ENCODE measurements at regions not wholly inside any gene's neighbourhood (a gene's known extent, or its start where the extent isn't known, plus 50 kb on each side); places are given as distances from the start of the nearest gene placed in this dataset.

DNA sequence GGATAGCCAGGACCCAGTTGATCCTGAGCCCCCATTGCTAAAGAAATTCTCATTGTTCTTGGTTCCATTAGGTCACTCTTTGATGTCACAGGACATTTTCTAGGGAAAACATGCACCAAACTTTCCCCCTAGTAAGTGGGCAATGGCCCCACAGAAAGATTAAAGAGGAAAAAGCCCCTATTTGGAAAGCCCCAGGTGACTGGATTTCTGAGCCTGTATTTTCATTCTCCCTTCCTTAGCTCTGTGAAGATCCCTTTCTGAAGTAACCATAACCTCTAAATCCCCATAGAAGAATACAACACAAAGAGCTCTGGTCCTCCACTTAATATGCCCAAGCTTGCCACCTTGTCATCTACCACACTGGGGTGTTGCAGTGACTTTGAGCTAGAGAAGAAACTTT, 232.3 kb upstream of the FGGY start:
- Histone ChIP-seq H3K9me3 (no peaks in the 10 kb centered on the region), H3K36me3 (no peaks in the 10 kb centered on the region), H3K4me1 (peaks cover 6 to 31% (median 14%) of the 10 kb centered on the region in 6 donors), H3K27me3 (replicated peaks in 1 of 7) (no peaks in the 10 kb centered on the region), H3K4me3 (no peak overlapping the region), H3K27ac (no peak overlapping the region)
- no peak for DNase-seq
- TF ChIP-seq POLR2AphosphoS5 (IDR thresholded peaks at IDR 0.05) (no peak), POLR2A (IDR thresholded peaks at IDR 0.05) (no peak)
- TF ChIP-seq, protein P1, sequence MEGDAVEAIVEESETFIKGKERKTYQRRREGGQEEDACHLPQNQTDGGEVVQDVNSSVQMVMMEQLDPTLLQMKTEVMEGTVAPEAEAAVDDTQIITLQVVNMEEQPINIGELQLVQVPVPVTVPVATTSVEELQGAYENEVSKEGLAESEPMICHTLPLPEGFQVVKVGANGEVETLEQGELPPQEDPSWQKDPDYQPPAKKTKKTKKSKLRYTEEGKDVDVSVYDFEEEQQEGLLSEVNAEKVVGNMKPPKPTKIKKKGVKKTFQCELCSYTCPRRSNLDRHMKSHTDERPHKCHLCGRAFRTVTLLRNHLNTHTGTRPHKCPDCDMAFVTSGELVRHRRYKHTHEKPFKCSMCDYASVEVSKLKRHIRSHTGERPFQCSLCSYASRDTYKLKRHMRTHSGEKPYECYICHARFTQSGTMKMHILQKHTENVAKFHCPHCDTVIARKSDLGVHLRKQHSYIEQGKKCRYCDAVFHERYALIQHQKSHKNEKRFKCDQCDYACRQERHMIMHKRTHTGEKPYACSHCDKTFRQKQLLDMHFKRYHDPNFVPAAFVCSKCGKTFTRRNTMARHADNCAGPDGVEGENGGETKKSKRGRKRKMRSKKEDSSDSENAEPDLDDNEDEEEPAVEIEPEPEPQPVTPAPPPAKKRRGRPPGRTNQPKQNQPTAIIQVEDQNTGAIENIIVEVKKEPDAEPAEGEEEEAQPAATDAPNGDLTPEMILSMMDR (IDR thresholded peaks at IDR 0.05 in 8 of 11, conservative IDR thresholded peaks at IDR 0.05 in 3 of 11): no peak
- intact Hi-C loops (cut with DNase I; ENCODE audit: low total_unique reads): loop anchor here (10.0 kb wide), 1 partner anchor 250 kb away; no protein-coding TSS in a partner anchor

DNA sequence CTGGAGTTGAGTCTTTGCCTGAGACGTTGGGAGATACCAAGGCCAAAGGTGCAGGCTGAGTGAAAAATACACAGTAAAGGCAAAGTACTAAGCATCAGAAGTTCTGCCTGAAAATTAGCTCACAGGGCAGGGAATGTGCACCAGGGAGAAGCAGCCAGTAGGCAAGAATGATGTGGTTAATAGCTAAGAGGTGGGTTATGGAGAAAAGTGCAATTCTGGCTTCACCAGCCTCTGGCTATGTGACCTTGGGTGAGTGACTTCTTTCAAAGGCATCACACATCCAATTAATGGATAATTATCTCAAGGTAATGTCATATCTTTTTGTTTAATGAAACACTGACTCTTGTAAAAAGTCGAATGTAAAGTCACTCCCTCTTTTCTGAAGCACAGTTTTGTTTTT, 230.7 kb upstream of the FGGY start:
- Histone ChIP-seq H3K4me3 (no peak overlapping the region), H3K4me1 (peaks cover 13 to 47% (median 20%) of the 10 kb centered on the region in 6 donors), H3K36me3 (no peaks in the 10 kb centered on the region), H3K9me3 (no peaks in the 10 kb centered on the region), H3K27me3 (replicated peaks in 1 of 7) (no peaks in the 10 kb centered on the region), H3K27ac (no peak overlapping the region)
- WGBS, 5 donors: 72 to 88% (median 81%) methylated on average over 2 of the region's 2 CpGs
- no peak for DNase-seq
- TF ChIP-seq, protein P1 (IDR thresholded peaks at IDR 0.05 in 8 of 11, conservative IDR thresholded peaks at IDR 0.05 in 3 of 11): no peak
- TF ChIP-seq POLR2AphosphoS5 (IDR thresholded peaks at IDR 0.05) (no peak), POLR2A (IDR thresholded peaks at IDR 0.05) (no peak)
- intact Hi-C loops (cut with DNase I; ENCODE audit: low total_unique reads): loop anchor here (10.0 kb wide), 1 partner anchor 251 kb away; no protein-coding TSS in a partner anchor

DNA sequence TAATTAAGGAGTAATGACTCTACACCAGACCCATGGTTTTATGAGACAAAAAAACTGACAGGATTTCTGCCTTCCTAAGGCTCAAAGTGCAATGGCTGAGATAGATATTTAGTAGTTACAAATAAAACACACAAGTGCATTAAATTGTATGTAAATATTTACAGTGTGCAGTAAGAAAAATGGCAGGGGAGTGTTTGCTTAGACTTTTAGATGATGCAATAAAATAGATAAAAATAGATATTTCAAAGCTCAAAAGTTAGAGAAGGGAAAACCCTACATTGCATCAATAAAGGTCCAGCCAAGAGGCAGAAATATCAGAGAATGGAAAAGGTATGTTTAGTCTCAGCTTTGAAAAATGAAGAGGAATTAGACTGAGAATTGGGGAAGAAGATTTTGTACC, 226.3 kb upstream of the FGGY start:
- Histone ChIP-seq H3K27ac (peak overlapping the region in 4 of 8 donors; percentile 49 to 70 (median 54)), H3K4me1 (peaks cover 17 to 33% (median 24%) of the 10 kb centered on the region in 6 donors)

DNA sequence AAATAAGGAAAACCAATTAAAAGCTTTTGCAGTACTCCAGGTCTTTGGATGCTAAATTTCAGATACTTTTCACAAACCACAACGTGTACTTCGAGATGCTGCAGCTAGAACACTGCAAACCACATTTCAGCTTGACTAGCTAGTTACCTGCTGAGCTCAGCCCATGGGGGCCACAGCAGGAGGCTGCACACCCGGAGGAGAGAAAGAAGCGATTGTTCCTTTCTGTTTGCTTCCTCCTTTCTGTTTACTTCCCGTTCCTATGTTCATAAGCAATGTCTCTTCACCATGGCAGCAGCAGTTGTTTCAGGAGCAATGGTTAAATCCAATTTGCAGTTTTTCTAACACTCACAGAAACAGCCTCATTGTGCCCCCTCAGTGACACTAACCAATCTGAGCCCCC, 225.6 kb upstream of the FGGY start:
- TF ChIP-seq POLR2A (IDR thresholded peaks at IDR 0.05): no peak
- no peak for TF ChIP-seq POLR2AphosphoS5 (IDR thresholded peaks at IDR 0.05)
- TF ChIP-seq, protein P1 (IDR thresholded peaks at IDR 0.05 in 8 of 11, conservative IDR thresholded peaks at IDR 0.05 in 3 of 11): no peak
- H3K9me3 ChIP-seq: no peaks in the 10 kb centered on the region
- H3K4me1 ChIP-seq: peaks cover 17 to 33% (median 24%) of the 10 kb centered on the region in 6 donors
- WGBS, 5 donors: 30 to 46% (median 32%) methylated on average over 5 of the region's 5 CpGs
- no peaks in the 10 kb centered on the region for H3K27me3 ChIP-seq (replicated peaks in 1 of 7)
- H3K27ac ChIP-seq: peak overlapping the region in 6 of 8 donors; percentile 39 to 70 (median 54)
- intact Hi-C loops (cut with DNase I; ENCODE audit: low total_unique reads): no loop called here
- H3K4me3 ChIP-seq: peak overlapping the region in 1 of 8 donors; percentile 7
- peak; percentile 81 for DNase-seq
- H3K36me3 ChIP-seq: no peaks in the 10 kb centered on the region

More for the DNA sequence above, 226.3 kb upstream of the FGGY start:
- Histone ChIP-seq H3K4me3 (no peak overlapping the region), H3K36me3 (no peaks in the 10 kb centered on the region), H3K27me3 (replicated peaks in 1 of 7) (no peaks in the 10 kb centered on the region), H3K9me3 (no peaks in the 10 kb centered on the region)
- DNase-seq: no peak
- TF ChIP-seq POLR2AphosphoS5 (IDR thresholded peaks at IDR 0.05) (no peak), POLR2A (IDR thresholded peaks at IDR 0.05) (no peak)
- TF ChIP-seq, protein P1 (IDR thresholded peaks at IDR 0.05 in 8 of 11, conservative IDR thresholded peaks at IDR 0.05 in 3 of 11): no peak
- intact Hi-C loops (cut with DNase I; ENCODE audit: low total_unique reads): no loop called here

Measured in spleen (tissue), 11 donors.